ENCODE measurements at regions not wholly inside any gene's neighbourhood (a gene's known extent, or its start where the extent isn't known, plus 50 kb on each side); places are given as distances from the start of the nearest gene placed in this dataset.

DNA sequence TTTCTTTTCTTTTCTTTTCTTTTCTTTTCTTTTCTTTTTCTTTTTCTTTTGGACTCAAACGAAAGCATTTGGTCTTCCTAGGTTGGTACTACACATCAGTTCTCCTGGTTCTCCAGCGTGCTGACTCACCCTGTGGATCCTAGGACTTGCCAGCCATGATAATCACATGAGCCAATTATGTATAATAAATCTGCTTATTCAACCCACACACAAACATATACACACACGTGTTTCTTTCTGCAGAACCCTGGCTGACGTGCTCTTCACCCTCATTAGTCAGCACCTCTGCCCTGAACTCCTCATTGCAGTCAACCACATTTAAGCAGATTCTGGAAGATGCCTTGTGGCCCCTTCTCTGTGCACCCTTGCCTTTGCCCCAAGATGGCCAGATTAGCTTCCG lies 162.4 kb upstream of the MYT1L start:
- Histone ChIP-seq H3K4me2 (replicated peaks; ENCODE audit: low read depth, low read length, poor library complexity, severe bottlenecking) (no peak overlapping the region), H3K27me3 (replicated peaks in 1 of 4; ENCODE audit: control extremely low read depth in 1 of 4, control insufficient read depth in 3 of 4, insufficient read depth in 4 of 4, low read length in 3 of 4) (no peaks in the 10 kb centered on the region), H3K4me3 (ENCODE audit: control extremely low read depth in 1 of 5, extremely low read depth in 1 of 5, insufficient read depth in 1 of 5, low read depth in 2 of 5, low read length in 4 of 5) (no peak overlapping the region), H3K9ac (ENCODE audit: low read length) (no peak overlapping the region), H3K27ac (ENCODE audit: low read length in 2 of 2) (no peak overlapping the region), H3K79me2 (ENCODE audit: control insufficient read depth, insufficient read depth, low read length) (no peaks in the 10 kb centered on the region), H4K20me1 (ENCODE audit: control insufficient read depth, insufficient read depth, low read length, poor library complexity, severe bottlenecking) (no peaks in the 10 kb centered on the region), H3K9me3 (ENCODE audit: control extremely low read depth in 1 of 3, control insufficient read depth in 2 of 3, insufficient read depth in 1 of 3, low read length in 2 of 3) (no peaks in the 10 kb centered on the region), H2AFZ (ENCODE audit: insufficient read depth, low read depth, low read length, poor library complexity, severe bottlenecking) (no peak overlapping the region), H3K36me3 (replicated peaks in 1 of 2; ENCODE audit: control extremely low read depth in 1 of 2, control insufficient read depth in 1 of 2, extremely low read depth in 1 of 2, insufficient read depth in 2 of 2, low read length in 1 of 2) (no peaks in the 10 kb centered on the region), H3K4me1 (ENCODE audit: control insufficient read depth in 2 of 2, insufficient read depth in 2 of 2, low read length in 2 of 2) (no peaks in the 10 kb centered on the region)
- Mint-ChIP-seq H3K4me3 (no peak overlapping the region), H3K9me3 (ENCODE audit: insufficient read depth) (no peaks in the 10 kb centered on the region), H3K4me1 (no peaks in the 10 kb centered on the region), H3K27ac (no peak overlapping the region), H3K27me3 (no peaks in the 10 kb centered on the region)
- ChIA-PET CTCF (no interaction called here), POLR2A (no interaction called here)
- intact Hi-C loops (cut with micrococcal nuclease) = no loop called here
- TF ChIP-seq, protein P1, sequence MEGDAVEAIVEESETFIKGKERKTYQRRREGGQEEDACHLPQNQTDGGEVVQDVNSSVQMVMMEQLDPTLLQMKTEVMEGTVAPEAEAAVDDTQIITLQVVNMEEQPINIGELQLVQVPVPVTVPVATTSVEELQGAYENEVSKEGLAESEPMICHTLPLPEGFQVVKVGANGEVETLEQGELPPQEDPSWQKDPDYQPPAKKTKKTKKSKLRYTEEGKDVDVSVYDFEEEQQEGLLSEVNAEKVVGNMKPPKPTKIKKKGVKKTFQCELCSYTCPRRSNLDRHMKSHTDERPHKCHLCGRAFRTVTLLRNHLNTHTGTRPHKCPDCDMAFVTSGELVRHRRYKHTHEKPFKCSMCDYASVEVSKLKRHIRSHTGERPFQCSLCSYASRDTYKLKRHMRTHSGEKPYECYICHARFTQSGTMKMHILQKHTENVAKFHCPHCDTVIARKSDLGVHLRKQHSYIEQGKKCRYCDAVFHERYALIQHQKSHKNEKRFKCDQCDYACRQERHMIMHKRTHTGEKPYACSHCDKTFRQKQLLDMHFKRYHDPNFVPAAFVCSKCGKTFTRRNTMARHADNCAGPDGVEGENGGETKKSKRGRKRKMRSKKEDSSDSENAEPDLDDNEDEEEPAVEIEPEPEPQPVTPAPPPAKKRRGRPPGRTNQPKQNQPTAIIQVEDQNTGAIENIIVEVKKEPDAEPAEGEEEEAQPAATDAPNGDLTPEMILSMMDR (IDR thresholded peaks at IDR 0.05) = no peak
- TF ChIP-seq EZH2 (IDR thresholded peaks at IDR 0.05; ENCODE audit: borderline replicate concordance, insufficient read depth, low read depth, low read length, poor library complexity, severe bottlenecking) = no peak
- 89% methylated on average over 3 of the region's 5 CpGs for WGBS (ENCODE audit: insufficient coverage)
- DNase-seq (no peak), ATAC-seq (ENCODE audit: low read depth) (no peak)

DNA sequence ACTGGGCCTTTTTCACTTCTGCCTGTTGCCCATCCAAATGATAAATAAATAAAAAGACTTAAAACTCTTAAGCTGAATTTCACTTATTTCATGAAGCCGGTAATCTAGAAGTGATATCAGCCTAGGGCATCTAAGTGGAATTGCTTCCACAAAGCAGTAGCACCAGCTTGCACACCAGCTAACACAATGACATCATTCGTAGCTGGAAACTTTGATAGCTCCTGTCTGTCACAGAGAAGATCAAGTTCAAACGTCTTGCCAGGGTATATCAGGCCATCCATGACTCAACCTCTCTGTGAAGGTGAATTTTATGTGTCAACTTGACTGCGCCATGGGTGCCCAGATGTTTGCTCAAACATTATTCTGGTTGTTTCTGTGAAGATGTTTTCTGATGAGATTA lies 161.7 kb upstream of the MYT1L start:
- Histone ChIP-seq H3K36me3 (replicated peaks in 1 of 2; ENCODE audit: control extremely low read depth in 1 of 2, control insufficient read depth in 1 of 2, extremely low read depth in 1 of 2, insufficient read depth in 2 of 2, low read length in 1 of 2) (no peaks in the 10 kb centered on the region), H3K9ac (ENCODE audit: low read length) (no peak overlapping the region), H3K9me3 (ENCODE audit: control extremely low read depth in 1 of 3, control insufficient read depth in 2 of 3, insufficient read depth in 1 of 3, low read length in 2 of 3) (no peaks in the 10 kb centered on the region), H3K27ac (ENCODE audit: low read length in 2 of 2) (no peak overlapping the region), H3K4me2 (replicated peaks; ENCODE audit: low read depth, low read length, poor library complexity, severe bottlenecking) (no peak overlapping the region), H4K20me1 (ENCODE audit: control insufficient read depth, insufficient read depth, low read length, poor library complexity, severe bottlenecking) (no peaks in the 10 kb centered on the region), H3K4me3 (ENCODE audit: control extremely low read depth in 1 of 5, extremely low read depth in 1 of 5, insufficient read depth in 1 of 5, low read depth in 2 of 5, low read length in 4 of 5) (no peak overlapping the region), H2AFZ (ENCODE audit: insufficient read depth, low read depth, low read length, poor library complexity, severe bottlenecking) (no peak overlapping the region), H3K4me1 (ENCODE audit: control insufficient read depth in 2 of 2, insufficient read depth in 2 of 2, low read length in 2 of 2) (no peaks in the 10 kb centered on the region), H3K79me2 (ENCODE audit: control insufficient read depth, insufficient read depth, low read length) (no peaks in the 10 kb centered on the region), H3K27me3 (replicated peaks in 1 of 4; ENCODE audit: control extremely low read depth in 1 of 4, control insufficient read depth in 3 of 4, insufficient read depth in 4 of 4, low read length in 3 of 4) (no peaks in the 10 kb centered on the region)
- intact Hi-C loops (cut with micrococcal nuclease) = no loop called here
- no peaks in the 10 kb centered on the region for H3K9me3 Mint-ChIP-seq (ENCODE audit: insufficient read depth)
- CTCF ChIA-PET = no interaction called here
- TF ChIP-seq, protein P1 (IDR thresholded peaks at IDR 0.05) = no peak
- TF ChIP-seq EZH2 (IDR thresholded peaks at IDR 0.05; ENCODE audit: borderline replicate concordance, insufficient read depth, low read depth, low read length, poor library complexity, severe bottlenecking) = no peak
- 61% methylated on average over 3 of the region's 4 CpGs for WGBS (ENCODE audit: insufficient coverage)
- ATAC-seq (ENCODE audit: low read depth) (no peak), DNase-seq (no peak)
- POLR2A ChIA-PET = no interaction called here
- H3K27ac Mint-ChIP-seq = no peak overlapping the region
- H3K4me1 Mint-ChIP-seq = no peaks in the 10 kb centered on the region
- H3K27me3 Mint-ChIP-seq = no peaks in the 10 kb centered on the region
- H3K4me3 Mint-ChIP-seq = no peak overlapping the region
